GM23338 (cell line): ENCODE measurements at regions not wholly inside any gene's neighbourhood (a gene's known extent, or its start where the extent isn't known, plus 50 kb on each side); places are given as distances from the start of the nearest gene placed in this dataset.

Experiments used
- ATAC-seq: fragments of 200-7000 bp; cut with Tn5 transposase; 3 replicates; pipeline ENCODE4 v1.9.1; 2020
- DNase-seq: peaks from one replicate; pipeline ENCODE4 v3.0.0-alpha.2; 2015; ENCODE audit warnings: low spot score
- H2AFZ ChIP-seq: fragments of 200-600 bp; sonication (generic); 2 replicates; pipeline ENCODE4 v1.8.0; 2016; ENCODE audit warnings: antibody characterized with exemption, mild to moderate bottlenecking, moderate library complexity
- H3F3A ChIP-seq: fragments of 200-600 bp; sonication (generic); replicated peaks from 2 replicates; pipeline ENCODE4 v1.8.0; 2017; ENCODE audit warnings: antibody characterized with exemption, mixed run types, low read depth
- H3K27ac ChIP-seq: fragments of 200-600 bp; sonication (generic); 2 replicates; pipeline ENCODE4 v1.6.1; 2016; ENCODE audit warnings: low read depth
- H3K27me3 ChIP-seq: fragments of 200-600 bp; sonication (generic); 2 replicates; pipeline ENCODE4 v1.8.0; 2016; ENCODE audit warnings: mild to moderate bottlenecking, mixed run types, moderate library complexity; ENCODE audit not compliant: insufficient read depth
- H3K36me3 ChIP-seq: fragments of 200-600 bp; sonication (generic); 2 replicates; pipeline ENCODE4 v1.8.0; 2016; ENCODE audit warnings: mild to moderate bottlenecking; ENCODE audit not compliant: insufficient read depth
- H3K4me1 ChIP-seq: fragments of 200-600 bp; sonication (generic); 2 replicates; pipeline ENCODE4 v1.8.0; 2016; ENCODE audit warnings: mild to moderate bottlenecking, moderate library complexity; ENCODE audit not compliant: insufficient read depth
- H3K4me2 ChIP-seq: fragments of 200-600 bp; sonication (generic); 2 replicates; pipeline ENCODE4 v1.7.1; 2017; ENCODE audit warnings: mixed run types
- H3K4me3 ChIP-seq: fragments of 200-600 bp; sonication (generic); 2 replicates; pipeline ENCODE4 v1.6.1; 2016; ENCODE audit warnings: mixed run types
- H3K79me2 ChIP-seq: fragments of 200-600 bp; sonication (generic); replicated peaks from 2 replicates; pipeline ENCODE4 v1.8.0; 2017; ENCODE audit warnings: mild to moderate bottlenecking; ENCODE audit not compliant: insufficient read depth
- H3K9me2 ChIP-seq: fragments of 200-600 bp; sonication (generic); 2 replicates; pipeline ENCODE4 v1.8.0; 2017; ENCODE audit not compliant: insufficient read depth
- H4K20me1 ChIP-seq: fragments of 200-600 bp; sonication (generic); replicated peaks from 2 replicates; pipeline ENCODE4 v1.8.0; 2017; ENCODE audit warnings: mild to moderate bottlenecking; ENCODE audit not compliant: insufficient read depth
- H3K27ac Mint-ChIP-seq: 2 replicates; pipeline ENCODE4 v1.8.0; 2020; ENCODE audit warnings: inconsistent platforms, mild to moderate bottlenecking, moderate library complexity, mixed read lengths
- H3K27me3 Mint-ChIP-seq: 3 replicates; pipeline ENCODE4 v1.8.0; 2022; ENCODE audit warnings: low read depth, mild to moderate bottlenecking, moderate library complexity, mixed read lengths, inconsistent platforms; ENCODE audit not compliant: insufficient read depth, poor library complexity
- H3K36me3 Mint-ChIP-seq: 3 replicates; pipeline ENCODE4 v1.8.0; 2021; ENCODE audit warnings: low read depth, mild to moderate bottlenecking, inconsistent platforms, moderate library complexity, mixed read lengths
- H3K4me1 Mint-ChIP-seq: 3 replicates; pipeline ENCODE4 v1.8.0; 2020; ENCODE audit warnings: mild to moderate bottlenecking, inconsistent platforms, mixed read lengths
- H3K4me3 Mint-ChIP-seq: 3 replicates; pipeline ENCODE4 v1.8.0; 2021; ENCODE audit warnings: moderate library complexity, mild to moderate bottlenecking, inconsistent platforms, mixed read lengths
- H3K9me3 Mint-ChIP-seq: 3 replicates; pipeline ENCODE4 v1.8.0; 2020; ENCODE audit warnings: moderate library complexity, mild to moderate bottlenecking, inconsistent platforms, mixed read lengths
- CREB1 ChIP-seq: fragments of 250-450 bp; sonication (Bioruptor Pico); IDR thresholded peaks from 2 replicates; pipeline ENCODE4 v1.5.0; 2020; ENCODE audit warnings: low read depth, mild to moderate bottlenecking, moderate library complexity
- CTCF ChIP-seq, 2 experiments: fragments of 200-600 bp in 1 of 2; sonication (generic) in 1 of 2; conservative IDR thresholded peaks; 2 replicates each; pipeline versions ENCODE4 v1.5.1 to v1.6.1; 2016 to 2017; ENCODE audit warnings: antibody characterized with exemption in 2 of 2, low read depth in 2 of 2, mild to moderate bottlenecking in 2 of 2, moderate library complexity in 1 of 2
- ETS1 ChIP-seq: IDR thresholded peaks from 2 replicates; pipeline ENCODE4 v1.6.1; 2016; ENCODE audit warnings: antibody characterized with exemption
- EZH2phosphoT487 ChIP-seq: fragments of 200-600 bp; sonication (generic); IDR thresholded peaks from one replicate; pipeline ENCODE4 v1.8.1; 2018; ENCODE audit warnings: antibody characterized with exemption; ENCODE audit not compliant: unreplicated experiment
- JUNB ChIP-seq: IDR thresholded peaks from one replicate; pipeline ENCODE4 v1.6.1; 2016; ENCODE audit warnings: antibody characterized with exemption; ENCODE audit not compliant: unreplicated experiment
- POLR2AphosphoS5 ChIP-seq: IDR thresholded peaks from 2 replicates; pipeline ENCODE4 v1.6.1; 2016; ENCODE audit warnings: antibody characterized with exemption, low read depth
- ZNF114 ChIP-seq: fragments of 250-450 bp; sonication (Bioruptor Pico); IDR thresholded peaks from 2 replicates; pipeline ENCODE4 v1.5.0; 2020; ENCODE audit warnings: mild to moderate bottlenecking, moderate library complexity
- ZNF462 ChIP-seq: fragments of 250-450 bp; sonication (Bioruptor Pico); IDR thresholded peaks from 2 replicates; pipeline ENCODE4 v1.5.0; 2020; ENCODE audit warnings: mild to moderate bottlenecking, moderate library complexity
- TF ChIP-seq, protein P1 (sequence below): IDR thresholded peaks from one replicate; pipeline ENCODE4 v1.6.1; 2018; ENCODE audit warnings: antibody characterized with exemption; ENCODE audit not compliant: unreplicated experiment

DNA sequence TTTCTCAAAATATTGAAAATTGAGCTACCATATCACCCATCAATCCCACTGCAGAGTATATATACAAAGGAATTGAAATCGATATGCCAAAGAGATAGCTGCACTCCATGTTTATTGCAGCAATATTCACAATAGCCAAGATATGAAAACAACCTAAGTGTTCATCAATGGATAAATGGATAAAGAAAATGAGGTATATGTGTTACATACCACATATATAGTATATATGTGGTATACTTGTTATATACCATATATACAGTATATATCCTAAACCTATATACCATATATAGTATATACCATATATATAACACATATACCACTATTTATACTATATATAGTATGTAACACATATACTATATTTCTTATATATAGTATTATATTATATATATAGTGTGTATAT, 313.3 kb downstream of the ZNF608 start:
- DNase-seq (no peak), ATAC-seq (no peak)
- Mint-ChIP-seq H3K36me3 (peaks cover 44% of the 10 kb centered on the region), H3K9me3 (peaks cover 36% of the 10 kb centered on the region), H3K4me1 (peaks cover 12% of the 10 kb centered on the region; the same call in 2 of the 3 replicates), H3K27me3 (no peaks in the 10 kb centered on the region), H3K27ac (no peak overlapping the region), H3K4me3 (no peak overlapping the region)
- Histone ChIP-seq H3K27ac (no peak overlapping the region), H4K20me1 (no peaks in the 10 kb centered on the region), H3K79me2 (no peaks in the 10 kb centered on the region), H3K9me2 (no peaks in the 10 kb centered on the region), H3K4me3 (no peak overlapping the region), H2AFZ (no peak overlapping the region), H3K27me3 (no peaks in the 10 kb centered on the region), H3K4me1 (peaks cover 7% of the 10 kb centered on the region), H3K36me3 (no peaks in the 10 kb centered on the region; the same call in 1 of the 2 replicates), H3K4me2 (no peak overlapping the region), H3F3A (0 out of 2 replicates have a peak, but pooled peaks cover 3% of the 10 kb centered on the region)
- TF ChIP-seq, protein P1, sequence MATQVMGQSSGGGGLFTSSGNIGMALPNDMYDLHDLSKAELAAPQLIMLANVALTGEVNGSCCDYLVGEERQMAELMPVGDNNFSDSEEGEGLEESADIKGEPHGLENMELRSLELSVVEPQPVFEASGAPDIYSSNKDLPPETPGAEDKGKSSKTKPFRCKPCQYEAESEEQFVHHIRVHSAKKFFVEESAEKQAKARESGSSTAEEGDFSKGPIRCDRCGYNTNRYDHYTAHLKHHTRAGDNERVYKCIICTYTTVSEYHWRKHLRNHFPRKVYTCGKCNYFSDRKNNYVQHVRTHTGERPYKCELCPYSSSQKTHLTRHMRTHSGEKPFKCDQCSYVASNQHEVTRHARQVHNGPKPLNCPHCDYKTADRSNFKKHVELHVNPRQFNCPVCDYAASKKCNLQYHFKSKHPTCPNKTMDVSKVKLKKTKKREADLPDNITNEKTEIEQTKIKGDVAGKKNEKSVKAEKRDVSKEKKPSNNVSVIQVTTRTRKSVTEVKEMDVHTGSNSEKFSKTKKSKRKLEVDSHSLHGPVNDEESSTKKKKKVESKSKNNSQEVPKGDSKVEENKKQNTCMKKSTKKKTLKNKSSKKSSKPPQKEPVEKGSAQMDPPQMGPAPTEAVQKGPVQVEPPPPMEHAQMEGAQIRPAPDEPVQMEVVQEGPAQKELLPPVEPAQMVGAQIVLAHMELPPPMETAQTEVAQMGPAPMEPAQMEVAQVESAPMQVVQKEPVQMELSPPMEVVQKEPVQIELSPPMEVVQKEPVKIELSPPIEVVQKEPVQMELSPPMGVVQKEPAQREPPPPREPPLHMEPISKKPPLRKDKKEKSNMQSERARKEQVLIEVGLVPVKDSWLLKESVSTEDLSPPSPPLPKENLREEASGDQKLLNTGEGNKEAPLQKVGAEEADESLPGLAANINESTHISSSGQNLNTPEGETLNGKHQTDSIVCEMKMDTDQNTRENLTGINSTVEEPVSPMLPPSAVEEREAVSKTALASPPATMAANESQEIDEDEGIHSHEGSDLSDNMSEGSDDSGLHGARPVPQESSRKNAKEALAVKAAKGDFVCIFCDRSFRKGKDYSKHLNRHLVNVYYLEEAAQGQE, result no peak
- TF ChIP-seq ZNF462, result no peak
- no peak for TF ChIP-seq CREB1 (CRISPR knock-in tag)
- no peak for TF ChIP-seq JUNB
- no peak for TF ChIP-seq POLR2AphosphoS5
- no peak for TF ChIP-seq CTCF (conservative IDR thresholded peaks at IDR 0.05; ENCODE audit: low read depth in 2 of 2)
- TF ChIP-seq ZNF114 (CRISPR knock-in tag), result no peak
- no peak for TF ChIP-seq ETS1
- no peak for TF ChIP-seq EZH2phosphoT487
